ENCODE measurements at regions not wholly inside any gene's neighbourhood (a gene's known extent, or its start where the extent isn't known, plus 50 kb on each side); places are given as distances from the start of the nearest gene placed in this dataset.

GRCh38 chr6:47360388-47360787 is 50.7 kb upstream of the TNFRSF21 start:
- DNase-seq (ENCODE audit: low spot score): no peak
- Histone ChIP-seq H3K9me3 (ENCODE audit: low read depth) (no peaks in the 10 kb centered on the region), H3K79me2 (no peaks in the 10 kb centered on the region), H3K4me1 (ENCODE audit: insufficient read depth) (no peaks in the 10 kb centered on the region), H3K27me3 (no peaks in the 10 kb centered on the region), H3K4me3 (no peak overlapping the region), H3K4me2 (no peak overlapping the region), H3K27ac (no peak overlapping the region), H3K9me2 (replicated peaks; ENCODE audit: insufficient read depth) (no peaks in the 10 kb centered on the region), H4K20me1 (ENCODE audit: insufficient read depth, poor library complexity, severe bottlenecking) (no peaks in the 10 kb centered on the region), H3K36me3 (replicated peaks; ENCODE audit: insufficient read depth, low read depth) (no peaks in the 10 kb centered on the region), H2AFZ (no peak overlapping the region)
- no peak for TF ChIP-seq CTCF (IDR thresholded peaks at IDR 0.05; ENCODE audit: poor library complexity)
- no peak for TF ChIP-seq EZH2 (IDR thresholded peaks at IDR 0.05; ENCODE audit: borderline replicate concordance)
- no peak for TF ChIP-seq EZH2phosphoT487 (IDR thresholded peaks at IDR 0.05; ENCODE audit: low read depth, severe bottlenecking, unreplicated experiment)

GRCh38 chr6:47362857-47363461 is 53.3 kb upstream of the TNFRSF21 start:
- DNase-seq (ENCODE audit: low spot score): peak; percentile 53
- Histone ChIP-seq H3K79me2 (no peaks in the 10 kb centered on the region), H3K27ac (peak overlapping the region; percentile 29), H3K36me3 (replicated peaks; ENCODE audit: insufficient read depth, low read depth) (no peaks in the 10 kb centered on the region), H3K4me2 (no peak overlapping the region), H3K4me1 (ENCODE audit: insufficient read depth) (no peaks in the 10 kb centered on the region), H3K4me3 (no peak overlapping the region), H3K27me3 (no peaks in the 10 kb centered on the region), H3K9me3 (ENCODE audit: low read depth) (no peaks in the 10 kb centered on the region), H2AFZ (no peak overlapping the region), H3K9me2 (replicated peaks; ENCODE audit: insufficient read depth) (no peaks in the 10 kb centered on the region), H4K20me1 (ENCODE audit: insufficient read depth, poor library complexity, severe bottlenecking) (no peaks in the 10 kb centered on the region)
- TF ChIP-seq EZH2 (IDR thresholded peaks at IDR 0.05; ENCODE audit: borderline replicate concordance) (no peak), CTCF (IDR thresholded peaks at IDR 0.05; ENCODE audit: poor library complexity) (no peak), EZH2phosphoT487 (IDR thresholded peaks at IDR 0.05; ENCODE audit: low read depth, severe bottlenecking, unreplicated experiment) (no peak)
- WGBS (ENCODE audit: low lambda C conversion rate, missing lambda C conversion rate): 75% methylated on average over 10 of the region's 10 CpGs

GRCh38 chr6:47363736-47364135 is 54.0 kb upstream of the TNFRSF21 start:
- H3K4me3 ChIP-seq: no peak overlapping the region
- H3K9me2 ChIP-seq (replicated peaks; ENCODE audit: insufficient read depth): no peaks in the 10 kb centered on the region
- no peaks in the 10 kb centered on the region for H3K4me1 ChIP-seq (ENCODE audit: insufficient read depth)
- no peaks in the 10 kb centered on the region for H4K20me1 ChIP-seq (ENCODE audit: insufficient read depth, poor library complexity, severe bottlenecking)
- no peaks in the 10 kb centered on the region for H3K27me3 ChIP-seq
- TF ChIP-seq EZH2phosphoT487 (IDR thresholded peaks at IDR 0.05; ENCODE audit: low read depth, severe bottlenecking, unreplicated experiment): no peak
- no peak for TF ChIP-seq CTCF (IDR thresholded peaks at IDR 0.05; ENCODE audit: poor library complexity)
- TF ChIP-seq EZH2 (IDR thresholded peaks at IDR 0.05; ENCODE audit: borderline replicate concordance): no peak
- H3K79me2 ChIP-seq: no peaks in the 10 kb centered on the region
- H3K9me3 ChIP-seq (ENCODE audit: low read depth): no peaks in the 10 kb centered on the region
- H3K4me2 ChIP-seq: no peak overlapping the region
- no peaks in the 10 kb centered on the region for H3K36me3 ChIP-seq (replicated peaks; ENCODE audit: insufficient read depth, low read depth)
- DNase-seq (ENCODE audit: low spot score): no peak
- H3K27ac ChIP-seq: no peak overlapping the region
- no peak overlapping the region for H2AFZ ChIP-seq

All from hepatocyte (in vitro differentiated cells).